Heart left ventricle (tissue), 16 donors: ENCODE measurements at regions not wholly inside any gene's neighbourhood (a gene's known extent, or its start where the extent isn't known, plus 50 kb on each side); places are given as distances from the start of the nearest gene placed in this dataset.

Experiments
- ATAC-seq, 4 donors: fragments of 200-7000 bp; cut with Tn5 transposase; one replicate each; pipeline ENCODE4 v1.9.1; 2020 to 2022; ENCODE audit warnings: moderate library complexity in 4 of 4, mild to moderate bottlenecking in 3 of 4, moderate number of reproducible peaks in 1 of 4
- DNase-seq, 5 donors: peaks; one replicate each; pipeline ENCODE4 v3.0.0-alpha.2; 2020
- H3K27ac ChIP-seq, 12 donors: fragments of 200-600 bp; sonication (generic) in 4 of 12; one replicate each; pipeline versions ENCODE4 v1.5.0 to v1.8.0; 2016 to 2022; ENCODE audit warnings: mild to moderate bottlenecking in 2 of 12
- H3K27me3 ChIP-seq, 9 donors: fragments of 200-600 bp; sonication (generic) in 2 of 9; one replicate each; pipeline versions ENCODE4 v1.5.1 to v1.8.0; 2016 to 2022; ENCODE audit warnings: mild to moderate bottlenecking in 3 of 9
- H3K36me3 ChIP-seq, 9 donors: fragments of 200-600 bp; sonication (generic) in 2 of 9; one replicate each; pipeline versions ENCODE4 v1.5.0 to v1.8.0; 2018 to 2022; ENCODE audit warnings: mild to moderate bottlenecking in 2 of 9
- H3K4me1 ChIP-seq, 12 donors: fragments of 200-600 bp; sonication (generic) in 4 of 12; one replicate each; pipeline versions ENCODE4 v1.5.0 to v1.8.0; 2016 to 2022; ENCODE audit warnings: mild to moderate bottlenecking in 3 of 12
- H3K4me3 ChIP-seq, 12 donors: fragments of 200-600 bp; sonication (generic) in 4 of 12; one replicate each; pipeline versions ENCODE4 v1.5.0 to v1.8.0; 2017 to 2022; ENCODE audit warnings: mild to moderate bottlenecking in 9 of 12, moderate library complexity in 4 of 12
- H3K9me3 ChIP-seq, 12 donors: fragments of 200-600 bp; sonication (generic) in 4 of 12; one replicate each; pipeline versions ENCODE4 v1.5.0 to v1.8.0; 2016 to 2022; ENCODE audit warnings: mild to moderate bottlenecking in 1 of 12
- CTCF ChIP-seq, 12 donors: fragments of 200-600 bp; sonication (generic) in 4 of 12; IDR thresholded peaks; one replicate each; pipeline versions ENCODE4 v1.5.0 to v1.8.0; 2018 to 2022; ENCODE audit warnings: antibody characterized with exemption in 12 of 12, mild to moderate bottlenecking in 5 of 12
- POLR2A ChIP-seq, 2 donors: fragments of 450-650 bp; IDR thresholded peaks; one replicate each; pipeline ENCODE4 v1.6.1; 2017; ENCODE audit warnings: antibody characterized with exemption in 2 of 2, mild to moderate bottlenecking in 2 of 2, moderate library complexity in 2 of 2
- WGBS, 4 donors: extraction: QIAGEN DNeasy Blood & Tissue Kit in 2 of 4; methylation state at CpG; one replicate each; pipeline versions ENCODE4 v1.1.5 to v1.1.7; 2013 to 2018; 5-methylcytosine and 5-hydroxymethylcytosine counted together
- intact Hi-C, 10 donors: fragments of 100-400 bp; cut with DNase I; formaldehyde crosslinking; loops; one replicate each; pipeline versions ENCODE4 v1.11.1 to v1.14.2; 2022
- donor health status: ischemic (EF 13 %, LVEDD 7.1; RV severe dilation, severe dysfunction).
- donor health status: healthy with polysubstance abuse.
- donor health status: DM: no; HTN: yes; CAD: no.
- donor health status: DM: no; HTN: no; CAD: no.
- donor health status: ischemic (EF 25% LVEDD 6.9; RV normal size, moderate dysfunction).
- donor health status: ischemic (EF 25% LVEDD 5.7; RV mildly dilated, moderate dysfunction).
- donor health status: healthy.
- donor health status: DM: yes; HTN: yes; CAD: no.
- donor health status: ischemic (EF 35%, LVEDD 5.7; RV mildly dilated, moderate dysfunction).
- donor health status: nonischemic (EF 11% LVEDD 7.7; RV severe dilation, severe dysfunction).
- donor health status: DM: yes; HTN: yes; CAD: no.
- donor health status: PGD.
- donor health status: ischemic (EF 29% LVEDD 5.4; RV normal size, mild dysfunction).
- donor health status: nonischemic (EF 23%, LVEDD 6.1; RV moderate dilation, normal function).

GRCh38 chr18:57961876-57962505 is 82.0 kb upstream of the NEDD4L start:
- Histone ChIP-seq H3K27ac (no peak overlapping the region), H3K27me3 (no peaks in the 10 kb centered on the region), H3K4me3 (no peak overlapping the region), H3K9me3 (peaks cover 0 to 5% (median 0%) of the 10 kb centered on the region in 12 donors), H3K36me3 (no peaks in the 10 kb centered on the region), H3K4me1 (no peaks in the 10 kb centered on the region)
- WGBS, 4 donors, result 92 to 97% (median 93%) methylated on average over 1 of the region's 1 CpG
- DNase-seq, result no peak
- TF ChIP-seq POLR2A (IDR thresholded peaks at IDR 0.05), result no peak
- no peak for TF ChIP-seq CTCF (IDR thresholded peaks at IDR 0.05)
- ATAC-seq, result no peak
- intact Hi-C loops, result no loop called here

- no peak overlapping the region for H3K27ac ChIP-seq
- no peak for TF ChIP-seq POLR2A (IDR thresholded peaks at IDR 0.05)
- no peak for ATAC-seq
Measured at GRCh38 chr18:57961411-57961810, 82.6 kb upstream of the NEDD4L start.

GRCh38 chr18:57959278-57959677 is 84.7 kb upstream of the NEDD4L start:
- TF ChIP-seq CTCF (IDR thresholded peaks at IDR 0.05) (peak in 4 of 12 donors; percentile 14 to 46 (median 22)), POLR2A (IDR thresholded peaks at IDR 0.05) (no peak)
- ATAC-seq (no peak), DNase-seq (no peak)
- Histone ChIP-seq H3K27me3 (peaks cover 0 to 9% (median 0%) of the 10 kb centered on the region in 9 donors), H3K9me3 (no peaks in the 10 kb centered on the region), H3K4me3 (no peak overlapping the region), H3K36me3 (no peaks in the 10 kb centered on the region), H3K4me1 (no peaks in the 10 kb centered on the region), H3K27ac (no peak overlapping the region)
- intact Hi-C loops, result no loop called here
- 31 to 44% (median 33%) methylated on average over 3 of the region's 3 CpGs for WGBS, 4 donors

More at GRCh38 chr18:57961411-57961810, 82.6 kb upstream of the NEDD4L start:
- Histone ChIP-seq H3K4me1 (no peaks in the 10 kb centered on the region), H3K4me3 (no peak overlapping the region), H3K27me3 (no peaks in the 10 kb centered on the region), H3K36me3 (no peaks in the 10 kb centered on the region), H3K9me3 (peaks cover 0 to 5% (median 0%) of the 10 kb centered on the region in 12 donors)
- intact Hi-C loops, result no loop called here
- no peak for DNase-seq

- intact Hi-C loops, result no loop called here
Measured at GRCh38 chr18:57957210-57957609, 86.8 kb upstream of the NEDD4L start.

More at GRCh38 chr18:57957210-57957609, 86.8 kb upstream of the NEDD4L start:
- no peak overlapping the region for H3K27ac ChIP-seq
- TF ChIP-seq CTCF (IDR thresholded peaks at IDR 0.05) (no peak), POLR2A (IDR thresholded peaks at IDR 0.05) (no peak)
- H3K27me3 ChIP-seq, result peaks cover 0 to 9% (median 0%) of the 10 kb centered on the region in 9 donors
- DNase-seq, result no peak
- ATAC-seq, result no peak
- H3K4me3 ChIP-seq, result no peak overlapping the region
- H3K36me3 ChIP-seq, result no peaks in the 10 kb centered on the region
- H3K9me3 ChIP-seq, result no peaks in the 10 kb centered on the region
- WGBS, 4 donors, result 73 to 85% (median 81%) methylated on average over 3 of the region's 3 CpGs
- no peaks in the 10 kb centered on the region for H3K4me1 ChIP-seq
